NCI-H1694 treated with DMSO at 0.1 percent for 48 hours (cell line): ENCODE measurements at regions not wholly inside any gene's neighbourhood (a gene's known extent, or its start where the extent isn't known, plus 50 kb on each side); places are given as distances from the start of the nearest gene placed in this dataset.

Source experiments
- DNase-seq: peaks from one replicate; lab custom pipeline; 2025; lab: John Stamatoyannopoulos, UW

GRCh38 chr3:194805546-194805945 is 119.9 kb downstream of the FAM43A start:
- no peak for DNase-seq

- no peak for DNase-seq
These were observed 121.4 kb downstream of the FAM43A start for GRCh38 chr3:194806991-194807630.

GRCh38 chr3:194808640-194809097 is 123.0 kb downstream of the FAM43A start:
- DNase-seq: no peak

- no peak for DNase-seq
These were observed 123.7 kb downstream of the FAM43A start for GRCh38 chr3:194809382-194809781.

- DNase-seq: no peak
These were observed 124.4 kb downstream of the FAM43A start for GRCh38 chr3:194810076-194810475.

- DNase-seq: no peak
These were observed 125.4 kb downstream of the FAM43A start for GRCh38 chr3:194811118-194811517.

- DNase-seq: no peak
These were observed 126.5 kb downstream of the FAM43A start for GRCh38 chr3:194812176-194812575.

- no peak for DNase-seq
These were observed 129.2 kb downstream of the FAM43A start for GRCh38 chr3:194814878-194815357.

- DNase-seq: no peak
These were observed 131.3 kb downstream of the FAM43A start for GRCh38 chr3:194816748-194817591.

GRCh38 chr3:194817592-194817930 is 131.9 kb downstream of the FAM43A start:
- no peak for DNase-seq

- DNase-seq: no peak
These were observed 132.3 kb downstream of the FAM43A start for GRCh38 chr3:194817936-194818335.

- no peak for DNase-seq
These were observed 138.4 kb downstream of the FAM43A start for GRCh38 chr3:194824100-194824499.

GRCh38 chr3:194824701-194825111 is 139.0 kb downstream of the FAM43A start:
- no peak for DNase-seq

- DNase-seq: no peak
These were observed 140.9 kb downstream of the FAM43A start for GRCh38 chr3:194826594-194826993.

GRCh38 chr3:194827486-194827885 is 141.8 kb downstream of the FAM43A start:
- DNase-seq: no peak

GRCh38 chr3:194828116-194828515 is 142.4 kb downstream of the FAM43A start:
- no peak for DNase-seq

GRCh38 chr3:194828926-194829325 is 143.2 kb downstream of the FAM43A start:
- no peak for DNase-seq

- DNase-seq: no peak
These were observed 144.7 kb downstream of the FAM43A start for GRCh38 chr3:194830401-194830800.

GRCh38 chr3:194830978-194831377 is 145.3 kb downstream of the FAM43A start:
- DNase-seq: no peak

- DNase-seq: no peak
These were observed 146.8 kb downstream of the FAM43A start for GRCh38 chr3:194832346-194833104.

GRCh38 chr3:194833114-194833910 is 147.6 kb downstream of the FAM43A start:
- no peak for DNase-seq

- no peak for DNase-seq
These were observed 151.0 kb downstream of the FAM43A start for GRCh38 chr3:194836661-194837060.
